Stimulated activated naive CD4-positive, alpha-beta T cell (primary cell): ENCODE measurements at regions not wholly inside any gene's neighbourhood (a gene's known extent, or its start where the extent isn't known, plus 50 kb on each side); places are given as distances from the start of the nearest gene placed in this dataset.

Source experiments
- DNase-seq, 6 experiments: peaks; one replicate each; lab custom pipeline; 2025; lab: John Stamatoyannopoulos, UW

DNA sequence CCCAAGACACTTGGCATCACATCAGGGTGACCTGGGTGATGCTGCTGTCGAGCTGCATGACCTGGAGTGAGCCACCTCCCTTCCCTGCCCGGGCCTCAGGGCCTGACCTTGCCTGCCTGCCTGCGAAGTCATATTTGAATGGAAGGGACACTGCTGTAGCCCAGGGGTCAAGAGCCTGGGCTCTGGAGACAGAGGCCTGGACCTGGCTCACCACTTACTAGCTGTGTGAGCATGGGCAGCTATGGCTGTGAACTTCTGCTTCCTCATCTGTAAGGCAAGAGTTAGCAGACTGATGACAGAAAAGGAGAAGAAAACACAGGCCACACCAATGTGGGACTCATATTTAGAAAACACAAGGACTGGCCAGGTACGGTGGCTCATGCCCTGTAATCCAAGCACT lies 118.7 kb downstream of the ZFP36L2 start:
- DNase-seq = no peak

DNA sequence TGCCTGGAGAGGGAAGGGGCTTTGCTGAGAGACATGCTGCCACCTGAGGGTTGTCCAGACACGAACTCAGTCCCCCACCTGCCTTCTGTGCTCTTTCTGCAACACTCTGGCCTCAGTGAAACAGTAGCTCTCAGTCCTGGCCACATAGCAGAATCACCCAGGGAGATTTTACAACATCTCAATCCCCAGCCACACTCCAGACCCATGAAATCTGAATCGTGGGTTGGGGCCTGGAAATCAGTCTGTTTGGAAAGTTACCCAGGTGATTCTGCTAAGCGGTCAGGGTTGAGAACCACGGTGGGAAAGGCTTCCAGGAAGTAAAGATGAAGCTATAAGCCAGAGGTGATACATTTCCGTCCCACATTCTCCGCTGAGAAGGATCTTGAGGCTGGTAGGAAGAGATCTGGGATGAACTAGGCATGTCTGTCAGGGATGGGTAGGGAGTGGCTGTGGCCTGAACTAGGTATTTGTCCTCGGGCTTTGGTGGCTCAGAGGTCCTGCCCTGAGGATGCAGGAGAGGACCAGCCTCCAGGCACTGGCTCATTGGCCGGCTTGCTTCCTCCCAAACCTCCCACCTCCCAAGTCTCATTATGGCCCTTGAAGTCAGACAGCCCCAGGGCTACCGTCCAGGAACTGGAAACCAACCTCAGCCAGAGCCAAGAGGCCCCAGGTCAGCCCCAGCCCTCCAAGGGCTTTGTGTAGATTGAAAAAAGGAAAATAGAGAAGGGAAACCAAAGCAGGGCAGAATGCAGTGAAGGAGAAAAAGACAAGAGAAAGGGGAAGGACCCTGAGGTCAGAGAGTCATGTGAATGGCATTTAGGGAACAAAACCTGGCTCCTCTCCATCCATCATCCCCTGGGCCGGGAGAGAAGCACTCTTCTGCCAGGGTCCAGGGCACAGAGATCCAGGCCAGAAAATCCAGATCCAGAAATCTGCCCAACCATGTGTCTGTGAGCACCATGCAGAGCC lies 119.6 kb downstream of the ZFP36L2 start:
- DNase-seq = no peak

- DNase-seq = no peak
These were observed 120.5 kb downstream of the ZFP36L2 start for GRCh38 chr2:43105586-43106558.

GRCh38 chr2:43104763-43105162 lies 121.6 kb downstream of the ZFP36L2 start:
- no peak for DNase-seq

GRCh38 chr2:43104106-43104505 lies 122.3 kb downstream of the ZFP36L2 start:
- DNase-seq = no peak

DNA sequence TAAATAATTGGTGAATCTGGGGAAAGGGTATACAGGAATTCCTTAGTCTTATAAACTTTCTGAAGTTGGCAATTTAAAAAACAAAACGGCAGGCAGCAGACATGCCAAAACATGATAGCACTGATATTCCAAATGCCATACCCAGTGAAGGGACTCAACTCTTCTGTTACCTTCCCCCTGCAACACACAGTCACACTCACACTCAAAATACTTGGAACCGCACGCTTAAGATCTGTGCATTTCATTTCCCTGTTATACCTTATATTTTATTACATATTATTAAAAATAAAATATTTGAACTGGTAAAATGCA lies 123.4 kb downstream of the ZFP36L2 start:
- no peak for DNase-seq

DNA sequence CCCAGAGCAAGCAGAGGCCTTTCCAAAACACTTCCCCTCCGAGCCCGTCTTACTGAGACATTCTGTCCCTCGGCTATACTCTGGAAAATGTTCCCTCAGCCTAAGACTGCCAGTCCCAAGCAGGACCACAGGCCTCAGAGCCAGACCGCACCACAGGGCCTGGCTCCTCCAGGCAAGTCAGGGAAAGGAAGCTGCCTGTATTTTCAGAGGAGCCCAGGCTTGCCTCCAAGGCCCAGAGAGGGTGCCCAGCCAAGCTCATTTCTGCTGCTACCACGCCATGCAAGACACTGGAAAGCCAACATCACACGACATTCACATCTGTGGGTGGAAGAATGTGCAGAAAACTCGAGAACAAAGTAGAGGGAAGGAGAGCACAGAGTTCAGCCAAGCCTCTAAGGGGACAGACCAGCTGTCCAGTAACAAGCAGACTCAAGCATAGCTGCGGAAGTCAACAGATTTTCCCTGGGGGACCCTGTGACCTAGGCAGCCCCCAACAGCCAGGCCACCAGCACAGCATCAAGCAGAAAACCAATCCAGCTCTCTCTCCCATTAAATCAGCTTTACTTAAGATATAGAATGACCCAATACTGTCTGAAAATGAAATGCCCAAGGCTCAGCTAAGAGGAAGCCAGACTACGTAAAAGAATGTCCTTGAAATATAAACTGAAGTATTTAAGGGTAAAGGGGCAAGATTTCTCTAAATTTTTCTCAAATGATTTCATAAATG lies 123.9 kb downstream of the ZFP36L2 start:
- no peak for DNase-seq

- DNase-seq = no peak
These were observed 124.7 kb downstream of the ZFP36L2 start for GRCh38 chr2:43101751-43102150.

DNA sequence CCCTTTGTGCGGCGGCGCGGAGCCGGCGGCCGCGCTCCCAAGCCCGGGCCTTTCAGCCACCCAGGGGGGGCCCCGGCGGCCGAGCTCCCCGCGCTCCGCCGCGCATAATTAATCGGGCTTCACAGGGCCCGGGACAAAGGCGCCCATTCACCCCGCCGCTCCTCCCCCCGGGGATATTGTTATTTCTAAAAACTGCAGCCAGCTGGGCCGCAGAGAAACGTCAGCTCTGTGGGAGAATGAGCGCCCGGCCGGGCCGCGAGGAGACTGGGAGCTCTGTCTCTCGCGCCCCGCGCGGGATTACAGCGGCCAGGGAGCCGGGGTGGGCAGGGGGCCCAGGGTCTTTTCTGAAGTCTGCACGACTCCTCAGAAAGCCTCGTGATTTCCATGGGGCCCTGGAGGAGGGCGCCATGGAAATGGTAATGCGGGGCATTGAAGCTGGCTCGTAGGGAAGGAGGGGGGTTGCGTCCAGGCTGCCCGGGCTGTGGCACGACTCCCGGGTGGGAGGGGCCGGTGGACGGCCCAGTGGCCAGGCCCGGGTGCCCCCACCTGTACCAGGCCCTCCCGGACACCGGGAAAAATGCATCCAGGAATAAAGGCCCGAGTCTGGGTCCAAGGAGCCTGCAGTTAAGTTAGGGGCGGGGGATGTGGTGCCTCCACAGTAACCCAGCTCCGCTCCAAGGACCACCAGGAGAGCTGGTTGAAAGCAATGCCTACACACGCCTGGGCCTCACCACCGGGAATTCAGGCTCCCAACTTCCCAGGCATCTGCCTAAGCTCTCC lies 125.3 kb downstream of the ZFP36L2 start:
- no peak for DNase-seq

DNA sequence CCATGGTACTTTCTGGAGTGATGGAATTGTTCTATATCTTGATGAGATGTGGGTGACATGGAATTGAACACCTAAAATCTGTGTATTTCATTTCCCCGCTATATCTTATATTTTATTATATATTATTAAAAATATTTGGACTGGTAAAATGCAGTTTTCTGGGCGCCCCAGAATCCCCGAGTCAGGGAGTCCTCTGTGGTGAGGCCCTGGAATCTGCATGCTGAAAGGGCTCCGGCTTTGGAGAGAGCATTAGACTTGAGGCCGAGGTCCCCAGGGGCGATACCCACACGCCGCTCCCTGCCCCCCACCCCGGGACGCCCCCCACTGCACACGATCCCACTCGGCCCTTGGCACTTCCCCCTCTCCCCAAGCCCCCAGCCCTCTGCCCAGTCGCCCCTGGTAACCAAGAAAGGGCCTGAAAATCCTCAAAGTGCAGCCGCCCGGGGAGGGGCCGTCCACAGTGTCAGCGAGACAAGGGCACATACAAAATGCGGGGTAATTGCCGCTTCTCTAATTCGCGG lies 126.0 kb downstream of the ZFP36L2 start:
- DNase-seq = no peak

GRCh38 chr2:43099797-43100196 lies 126.6 kb downstream of the ZFP36L2 start:
- no peak for DNase-seq

DNA sequence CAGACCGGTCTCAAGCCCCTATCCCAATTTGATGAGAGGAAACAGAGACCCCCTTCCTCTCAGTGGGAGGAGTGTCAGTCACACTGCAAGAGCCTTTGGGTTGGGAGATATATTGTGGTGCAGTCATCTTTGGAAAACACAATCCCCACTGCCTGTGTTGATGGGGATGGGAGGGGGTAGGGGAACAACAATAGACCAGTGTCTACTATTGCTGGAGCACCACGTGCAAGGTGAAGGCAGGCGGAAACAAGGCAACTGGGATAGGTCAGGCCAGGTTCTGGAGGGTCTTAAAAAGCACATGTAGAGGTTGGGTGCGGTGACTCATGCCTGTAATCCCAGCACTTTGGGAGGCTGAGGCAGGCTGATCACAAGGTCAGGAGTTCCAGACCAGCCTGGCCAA lies 127.9 kb downstream of the ZFP36L2 start:
- DNase-seq = no peak

DNA sequence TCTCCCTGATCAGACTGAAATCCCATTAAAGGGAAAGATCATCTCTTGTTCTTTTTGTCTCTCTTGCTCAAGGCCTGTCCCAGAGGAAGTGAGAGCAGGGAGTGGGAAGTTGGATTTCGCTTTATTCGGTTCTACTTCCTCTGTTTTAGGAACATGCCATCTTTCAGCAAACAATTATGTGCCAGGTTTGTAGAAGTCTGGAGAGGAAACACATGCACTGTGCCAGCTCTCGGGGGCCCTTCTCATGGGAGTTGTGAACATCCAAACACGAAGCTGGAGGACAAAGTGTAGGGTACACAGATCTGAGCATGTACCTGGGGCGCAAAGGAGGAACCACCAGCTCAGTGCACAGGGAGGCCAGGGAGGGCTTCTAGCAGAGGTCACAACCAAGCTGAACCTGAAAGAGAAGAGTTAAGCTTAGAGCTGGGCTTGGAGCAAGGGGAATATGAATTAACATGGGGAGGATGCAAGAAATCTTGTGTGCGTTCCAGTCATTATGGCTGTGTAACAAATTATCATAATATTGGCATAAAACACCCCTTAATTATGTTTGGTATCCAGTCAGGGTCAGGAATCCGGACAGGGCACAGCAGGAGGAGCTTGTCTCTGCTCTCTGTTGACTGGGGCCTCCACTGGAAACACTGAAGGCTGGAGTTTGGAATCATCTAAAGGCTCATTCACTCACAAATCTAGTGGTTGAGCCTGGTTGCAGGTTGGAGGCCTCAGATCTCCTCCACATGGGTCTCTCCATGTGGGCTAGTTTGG lies 128.6 kb downstream of the ZFP36L2 start:
- DNase-seq = no peak

DNA sequence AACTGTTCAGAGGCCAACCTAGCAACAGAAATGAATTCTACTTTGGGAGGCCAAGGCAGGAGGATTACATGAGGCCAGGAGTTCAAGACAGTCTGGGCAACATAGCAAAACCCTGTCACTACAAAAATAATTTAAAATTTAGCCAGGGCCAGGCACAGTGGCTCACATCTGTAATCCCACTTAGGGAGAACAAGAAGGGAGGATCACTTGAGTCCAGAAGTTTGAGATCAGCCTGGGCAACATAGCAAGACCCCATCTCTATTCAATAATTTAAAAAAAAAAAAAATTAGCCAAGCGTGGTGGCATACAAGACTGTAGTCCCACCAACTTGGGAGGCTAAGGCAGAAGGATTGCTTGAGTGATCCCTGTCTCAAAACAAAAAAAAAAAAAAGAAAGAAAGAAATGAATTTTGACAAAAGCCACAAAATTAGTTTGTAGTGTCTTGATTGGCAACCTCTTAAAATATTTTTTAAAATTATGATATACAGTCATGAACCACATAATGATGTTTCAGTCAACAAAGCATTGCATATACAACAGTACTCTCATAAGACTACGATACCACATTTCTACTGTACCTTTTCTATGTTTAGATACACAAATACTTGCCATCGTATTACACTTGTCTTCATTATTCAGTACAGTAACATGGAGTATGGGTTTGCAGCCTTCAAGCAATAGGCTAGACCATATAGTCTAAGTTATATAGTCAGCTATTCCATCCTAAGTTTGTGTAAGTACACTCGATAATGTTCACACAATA lies 130.7 kb downstream of the ZFP36L2 start:
- DNase-seq = no peak

GRCh38 chr2:43092520-43093179 lies 133.8 kb downstream of the ZFP36L2 start:
- DNase-seq = no peak

DNA sequence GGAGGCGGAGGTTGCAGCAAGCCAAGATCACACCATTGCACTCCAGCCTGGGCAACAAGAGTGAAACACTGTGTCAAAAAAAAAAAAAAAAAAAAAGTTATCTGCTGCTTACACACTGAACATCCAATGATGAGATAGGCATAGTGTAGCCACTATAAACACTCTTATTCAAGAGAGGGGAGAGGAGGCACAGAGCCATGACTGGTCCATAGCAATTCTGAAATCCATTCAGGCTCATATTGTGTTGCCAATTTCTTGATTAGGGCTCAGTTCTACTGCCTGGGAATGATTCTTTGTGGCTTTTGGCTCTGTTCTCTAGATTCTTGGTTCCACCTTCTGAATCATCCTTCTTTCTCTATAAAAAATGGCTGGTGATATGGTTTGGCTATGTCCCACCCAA lies 136.1 kb downstream of the ZFP36L2 start:
- DNase-seq = no peak

GRCh38 chr2:43088143-43089073 lies 138.0 kb downstream of the ZFP36L2 start:
- no peak for DNase-seq

DNA sequence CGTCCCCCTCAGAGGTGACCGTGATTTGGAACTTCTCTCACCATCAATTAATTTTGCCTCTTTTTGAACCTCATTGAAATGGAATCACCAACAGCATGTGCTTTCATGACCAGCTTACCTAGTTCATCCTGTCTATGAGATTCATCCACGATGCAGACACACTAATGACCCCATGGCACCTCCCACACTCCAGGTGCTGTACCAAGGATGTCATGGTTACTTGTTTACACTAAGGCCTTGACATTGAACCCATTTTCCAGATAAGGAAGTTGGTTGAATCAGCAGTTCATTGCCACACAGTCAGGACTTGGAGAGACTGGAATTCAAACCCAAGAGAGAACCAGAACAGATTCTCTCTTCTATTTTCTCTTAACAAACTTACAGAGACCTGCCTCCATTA lies 139.0 kb downstream of the ZFP36L2 start:
- no peak for DNase-seq
